ENCODE measurements at regions not wholly inside any gene's neighbourhood (a gene's known extent, or its start where the extent isn't known, plus 50 kb on each side); places are given as distances from the start of the nearest gene placed in this dataset.

GRCh38 chr2:57558312-57558711 is 488.3 kb upstream of the VRK2 start:
- Histone ChIP-seq H3K36me3 (replicated peaks; ENCODE audit: insufficient read depth, low read length) (no peaks in the 10 kb centered on the region), H3K4me1 (ENCODE audit: low read length) (no peaks in the 10 kb centered on the region), H3K27me3 (replicated peaks; ENCODE audit: insufficient read depth, low read length) (no peaks in the 10 kb centered on the region), H4K20me1 (ENCODE audit: insufficient read depth, low read length) (no peaks in the 10 kb centered on the region), H3K9ac (ENCODE audit: low read length) (no peak overlapping the region), H3K79me2 (ENCODE audit: low read length) (no peaks in the 10 kb centered on the region), H3K9me3 (replicated peaks; ENCODE audit: insufficient read depth, low read length) (no peaks in the 10 kb centered on the region), H3K9me2 (replicated peaks; ENCODE audit: insufficient read depth, low read length) (no peaks in the 10 kb centered on the region), H3K27ac (ENCODE audit: low read length) (no peak overlapping the region), H2AFZ (ENCODE audit: low read length) (no peak overlapping the region), H3F3A (ENCODE audit: insufficient read depth, low read length) (no peaks in the 10 kb centered on the region), H3K4me2 (ENCODE audit: low read depth, low read length) (no peak overlapping the region), H3K4me3 (ENCODE audit: low read length) (no peak overlapping the region)
- no peak for DNase-seq
- no peak for TF ChIP-seq EZH2 (optimal IDR thresholded peaks at IDR 0.05; ENCODE audit: low read depth, low read length)
- TF ChIP-seq CTCF (IDR thresholded peaks at IDR 0.05; ENCODE audit: low read length): no peak
- TF ChIP-seq EZH2phosphoT487 (IDR thresholded peaks at IDR 0.05; ENCODE audit: low read length): no peak

GRCh38 chr2:57562495-57562894 is 484.1 kb upstream of the VRK2 start:
- Histone ChIP-seq H3K4me3 (ENCODE audit: low read length) (no peak overlapping the region), H3K9ac (ENCODE audit: low read length) (no peak overlapping the region), H3K36me3 (replicated peaks; ENCODE audit: insufficient read depth, low read length) (no peaks in the 10 kb centered on the region), H3F3A (ENCODE audit: insufficient read depth, low read length) (no peaks in the 10 kb centered on the region), H3K9me2 (replicated peaks; ENCODE audit: insufficient read depth, low read length) (no peaks in the 10 kb centered on the region), H3K4me2 (ENCODE audit: low read depth, low read length) (no peak overlapping the region), H3K79me2 (ENCODE audit: low read length) (no peaks in the 10 kb centered on the region), H4K20me1 (ENCODE audit: insufficient read depth, low read length) (no peaks in the 10 kb centered on the region), H3K27ac (ENCODE audit: low read length) (no peak overlapping the region), H3K27me3 (replicated peaks; ENCODE audit: insufficient read depth, low read length) (no peaks in the 10 kb centered on the region), H3K9me3 (replicated peaks; ENCODE audit: insufficient read depth, low read length) (no peaks in the 10 kb centered on the region), H3K4me1 (ENCODE audit: low read length) (no peaks in the 10 kb centered on the region), H2AFZ (ENCODE audit: low read length) (no peak overlapping the region)
- TF ChIP-seq EZH2phosphoT487 (IDR thresholded peaks at IDR 0.05; ENCODE audit: low read length) (no peak), CTCF (IDR thresholded peaks at IDR 0.05; ENCODE audit: low read length) (no peak), EZH2 (optimal IDR thresholded peaks at IDR 0.05; ENCODE audit: low read depth, low read length) (no peak)
- DNase-seq: no peak

GRCh38 chr2:57563015-57563414 is 483.6 kb upstream of the VRK2 start:
- DNase-seq: no peak
- TF ChIP-seq CTCF (IDR thresholded peaks at IDR 0.05; ENCODE audit: low read length) (no peak), EZH2phosphoT487 (IDR thresholded peaks at IDR 0.05; ENCODE audit: low read length) (no peak), EZH2 (optimal IDR thresholded peaks at IDR 0.05; ENCODE audit: low read depth, low read length) (no peak)
- no peaks in the 10 kb centered on the region for H3K9me3 ChIP-seq (replicated peaks; ENCODE audit: insufficient read depth, low read length)

More at GRCh38 chr2:57563015-57563414, 483.6 kb upstream of the VRK2 start:
- H3K4me1 ChIP-seq (ENCODE audit: low read length): no peaks in the 10 kb centered on the region
- H3K4me3 ChIP-seq (ENCODE audit: low read length): no peak overlapping the region
- no peak overlapping the region for H3K9ac ChIP-seq (ENCODE audit: low read length)
- H3K9me2 ChIP-seq (replicated peaks; ENCODE audit: insufficient read depth, low read length): no peaks in the 10 kb centered on the region
- no peak overlapping the region for H2AFZ ChIP-seq (ENCODE audit: low read length)
- no peaks in the 10 kb centered on the region for H4K20me1 ChIP-seq (ENCODE audit: insufficient read depth, low read length)
- H3K79me2 ChIP-seq (ENCODE audit: low read length): no peaks in the 10 kb centered on the region
- no peaks in the 10 kb centered on the region for H3F3A ChIP-seq (ENCODE audit: insufficient read depth, low read length)
- no peak overlapping the region for H3K27ac ChIP-seq (ENCODE audit: low read length)
- H3K27me3 ChIP-seq (replicated peaks; ENCODE audit: insufficient read depth, low read length): no peaks in the 10 kb centered on the region
- no peaks in the 10 kb centered on the region for H3K36me3 ChIP-seq (replicated peaks; ENCODE audit: insufficient read depth, low read length)
- no peak overlapping the region for H3K4me2 ChIP-seq (ENCODE audit: low read depth, low read length)
